AG10803 (cell line): ENCODE measurements at regions not wholly inside any gene's neighbourhood (a gene's known extent, or its start where the extent isn't known, plus 50 kb on each side); places are given as distances from the start of the nearest gene placed in this dataset.

ENCODE experiments used
- DNase-seq: peaks from one replicate; pipeline ENCODE4 v3.0.0; 2010; ENCODE audit warnings: low read depth
- H3K4me3 ChIP-seq: 2 replicates; pipeline ENCODE4 v1.5.1; 2011; ENCODE audit warnings: mild to moderate bottlenecking, low read length, control low read depth
- TF ChIP-seq, protein P1 (sequence below): conservative IDR thresholded peaks from 2 replicates; pipeline ENCODE4 v1.5.1; 2011; ENCODE audit warnings: mild to moderate bottlenecking, low read length, control low read depth, inconsistent platforms

DNA sequence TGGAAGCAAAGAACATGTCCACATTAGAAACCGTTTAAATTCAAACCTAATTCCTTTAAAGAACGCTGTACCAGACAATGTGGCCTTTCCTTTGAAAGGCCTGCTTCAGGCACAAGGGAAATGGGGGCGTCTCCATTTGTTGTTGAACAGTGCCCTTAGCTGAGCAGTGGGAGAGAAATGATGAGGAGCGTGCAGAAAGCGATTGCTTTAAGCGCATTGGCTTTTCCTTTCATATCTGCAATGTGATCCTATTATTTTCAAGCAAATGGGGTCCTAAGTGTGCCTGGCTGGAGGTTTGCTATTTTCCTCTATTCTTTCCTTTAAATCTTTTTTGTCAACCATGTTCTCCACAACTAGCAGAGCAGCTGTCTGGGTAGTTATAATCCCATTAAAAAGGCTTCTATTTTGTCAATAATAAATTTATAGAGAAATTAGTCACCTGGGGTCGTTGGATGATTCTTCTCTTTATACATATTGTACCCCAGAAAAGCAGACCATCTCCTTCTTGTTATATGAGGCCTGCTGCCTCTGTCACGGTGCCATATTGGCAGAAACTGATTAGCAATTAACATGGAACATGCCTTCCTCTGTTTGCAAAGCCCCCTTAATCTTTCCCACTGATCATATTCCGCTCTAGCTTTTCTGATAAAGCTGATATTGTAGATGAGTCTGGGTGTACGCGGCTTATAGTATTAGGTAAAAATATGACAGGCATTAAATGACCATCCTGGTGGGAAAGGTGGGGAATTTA, 151.1 kb upstream of the JAG1 start:
- TF ChIP-seq, protein P1, sequence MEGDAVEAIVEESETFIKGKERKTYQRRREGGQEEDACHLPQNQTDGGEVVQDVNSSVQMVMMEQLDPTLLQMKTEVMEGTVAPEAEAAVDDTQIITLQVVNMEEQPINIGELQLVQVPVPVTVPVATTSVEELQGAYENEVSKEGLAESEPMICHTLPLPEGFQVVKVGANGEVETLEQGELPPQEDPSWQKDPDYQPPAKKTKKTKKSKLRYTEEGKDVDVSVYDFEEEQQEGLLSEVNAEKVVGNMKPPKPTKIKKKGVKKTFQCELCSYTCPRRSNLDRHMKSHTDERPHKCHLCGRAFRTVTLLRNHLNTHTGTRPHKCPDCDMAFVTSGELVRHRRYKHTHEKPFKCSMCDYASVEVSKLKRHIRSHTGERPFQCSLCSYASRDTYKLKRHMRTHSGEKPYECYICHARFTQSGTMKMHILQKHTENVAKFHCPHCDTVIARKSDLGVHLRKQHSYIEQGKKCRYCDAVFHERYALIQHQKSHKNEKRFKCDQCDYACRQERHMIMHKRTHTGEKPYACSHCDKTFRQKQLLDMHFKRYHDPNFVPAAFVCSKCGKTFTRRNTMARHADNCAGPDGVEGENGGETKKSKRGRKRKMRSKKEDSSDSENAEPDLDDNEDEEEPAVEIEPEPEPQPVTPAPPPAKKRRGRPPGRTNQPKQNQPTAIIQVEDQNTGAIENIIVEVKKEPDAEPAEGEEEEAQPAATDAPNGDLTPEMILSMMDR = no peak
- H3K4me3 ChIP-seq = no peak overlapping the region
- no peak for DNase-seq

DNA sequence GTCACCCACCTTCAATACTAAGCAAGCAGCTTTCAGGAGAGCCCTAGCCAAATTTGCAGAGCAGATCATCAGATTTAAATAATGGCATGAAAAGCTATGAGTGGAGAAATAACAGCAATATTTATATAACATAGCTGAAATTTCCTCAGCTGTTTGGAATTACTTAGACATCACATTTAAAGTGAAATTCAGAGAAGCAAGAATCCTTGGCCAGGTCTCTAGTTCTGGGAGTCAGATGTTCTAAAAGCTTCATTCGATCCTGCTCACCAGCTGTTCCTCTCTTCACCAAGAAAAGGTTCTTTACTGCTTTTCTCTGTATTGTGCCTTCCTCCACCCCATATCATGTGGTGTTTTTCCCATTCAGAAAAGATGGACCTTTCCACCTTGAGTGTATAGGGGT, 152.3 kb upstream of the JAG1 start:
- H3K4me3 ChIP-seq = no peak overlapping the region
- DNase-seq = no peak
- TF ChIP-seq, protein P1 = no peak

DNA sequence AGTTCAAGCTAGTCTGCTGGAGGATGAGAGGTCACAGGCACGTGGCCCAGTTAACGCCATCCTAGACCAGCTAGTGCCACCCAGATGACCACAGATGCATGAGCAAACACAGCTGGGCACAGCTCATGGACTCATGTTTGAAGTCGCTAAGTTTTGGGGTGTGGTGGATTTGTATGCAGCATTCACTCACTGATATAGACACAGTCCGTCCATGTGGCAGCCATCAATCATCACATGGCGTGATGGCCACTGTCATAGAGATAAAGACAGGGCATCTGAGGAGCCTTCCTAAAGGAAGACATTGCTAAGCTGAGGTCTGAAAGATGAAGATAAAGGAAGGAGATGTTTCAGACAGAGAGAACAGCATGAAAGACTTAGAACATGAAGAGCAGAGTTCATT, 154.4 kb upstream of the JAG1 start:
- H3K4me3 ChIP-seq = no peak overlapping the region
- TF ChIP-seq, protein P1 = no peak
- DNase-seq = no peak

DNA sequence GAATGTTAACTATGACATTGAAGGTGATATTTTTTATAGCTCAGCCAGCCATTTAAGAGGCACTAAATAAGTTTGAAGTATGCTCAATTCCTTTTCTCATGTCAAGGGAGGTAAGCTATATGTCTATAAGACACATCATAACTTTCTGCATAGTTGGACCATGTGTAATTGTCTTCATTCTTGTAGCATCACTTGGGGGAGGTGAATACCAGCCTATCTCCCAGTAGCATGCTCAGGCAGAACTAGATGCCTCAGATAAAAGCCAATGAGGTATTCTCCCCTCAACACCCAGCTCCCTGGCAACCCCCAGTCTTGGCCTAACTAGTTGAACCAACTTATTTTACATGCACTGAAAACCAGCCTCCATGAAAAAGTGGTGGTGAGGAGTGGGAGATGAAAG, 158.3 kb upstream of the JAG1 start:
- no peak overlapping the region for H3K4me3 ChIP-seq
- no peak for DNase-seq
- TF ChIP-seq, protein P1 = no peak

DNA sequence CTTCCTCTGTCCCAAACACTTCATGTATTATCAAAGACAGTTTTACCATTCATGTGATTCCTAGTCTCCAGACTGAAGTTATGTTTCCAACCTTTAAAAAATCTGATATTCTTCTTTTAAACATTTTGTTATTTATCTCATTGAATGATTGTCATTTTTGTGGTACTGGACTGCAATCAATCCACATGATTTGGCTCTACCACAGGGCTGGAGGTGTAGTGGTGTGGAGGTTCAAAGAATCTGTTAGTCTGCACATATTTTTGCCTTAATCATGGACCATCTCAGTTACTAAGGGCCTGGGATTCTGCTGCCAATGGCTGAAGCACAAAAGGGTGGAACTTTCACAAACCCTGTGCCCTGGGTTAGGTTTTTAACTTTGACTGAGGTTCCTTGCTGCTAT, 164.1 kb upstream of the JAG1 start:
- TF ChIP-seq, protein P1 = no peak
- H3K4me3 ChIP-seq = no peak overlapping the region
- DNase-seq = no peak

DNA sequence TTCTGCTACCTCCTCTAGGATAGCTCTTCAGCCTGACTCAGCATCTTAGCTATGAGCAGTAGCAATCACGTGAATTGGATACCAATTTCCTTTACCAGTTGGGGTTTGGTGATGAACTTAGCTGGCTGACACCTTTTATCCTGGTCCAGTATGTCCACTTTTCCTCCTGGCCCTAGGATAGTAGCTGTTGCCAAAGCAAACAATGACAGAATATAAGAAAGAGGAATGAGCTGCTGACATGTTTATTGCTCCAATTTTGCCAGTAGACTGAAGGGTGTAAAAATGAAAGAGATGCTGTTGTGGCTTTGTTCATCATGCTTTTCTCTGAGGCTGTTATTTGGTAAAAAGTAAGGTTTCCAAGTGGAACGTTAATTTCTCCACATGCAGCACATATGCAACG, 168.3 kb upstream of the JAG1 start:
- H3K4me3 ChIP-seq = no peak overlapping the region
- DNase-seq = peak; percentile 28
- TF ChIP-seq, protein P1 = no peak

DNA sequence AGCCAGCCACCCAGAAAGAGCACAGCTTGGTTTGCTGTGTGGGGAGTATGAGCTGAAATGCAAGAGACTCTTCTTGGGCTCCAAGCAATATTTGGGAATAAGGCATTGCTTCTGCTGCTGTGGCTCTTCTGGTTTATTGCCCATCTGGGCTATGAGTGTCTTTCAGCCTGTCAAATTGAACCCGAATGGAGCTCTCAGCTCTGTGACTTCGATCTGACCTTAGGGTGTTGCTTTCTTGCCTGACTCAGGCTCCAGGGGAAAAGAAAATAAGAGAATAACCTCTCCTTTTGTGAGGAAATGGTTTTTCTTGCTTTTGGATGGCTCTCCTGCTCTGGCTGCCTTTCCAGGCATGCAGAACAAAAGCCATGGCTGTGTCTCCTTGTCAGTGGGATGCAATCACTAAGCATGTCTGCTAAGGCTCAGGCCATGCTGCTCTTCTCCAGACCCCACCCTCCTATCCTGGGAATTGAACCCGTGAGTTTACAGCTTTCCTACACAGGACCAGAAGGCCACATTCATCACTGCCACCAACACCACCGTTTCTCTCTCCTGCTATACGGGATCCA, 169.4 kb upstream of the JAG1 start:
- no peak for DNase-seq
- H3K4me3 ChIP-seq = no peak overlapping the region
- TF ChIP-seq, protein P1 = no peak
